NT2/D1 (cell line): ENCODE measurements at regions not wholly inside any gene's neighbourhood (a gene's known extent, or its start where the extent isn't known, plus 50 kb on each side); places are given as distances from the start of the nearest gene placed in this dataset.

Source experiments
- SUZ12 ChIP-seq: IDR thresholded peaks from 2 replicates; pipeline ENCODE4 v1.6.1; 2011; ENCODE audit not compliant: insufficient read length, insufficient read depth; ENCODE audit errors: extremely low read depth
- YY1 ChIP-seq: IDR thresholded peaks from 2 replicates; pipeline ENCODE4 v1.6.1; 2011; ENCODE audit not compliant: insufficient read length, insufficient read depth
- ZNF274 ChIP-seq: IDR thresholded peaks from 2 replicates; pipeline ENCODE4 v1.6.1; 2011; ENCODE audit warnings: mild to moderate bottlenecking, low read depth, low read length

DNA sequence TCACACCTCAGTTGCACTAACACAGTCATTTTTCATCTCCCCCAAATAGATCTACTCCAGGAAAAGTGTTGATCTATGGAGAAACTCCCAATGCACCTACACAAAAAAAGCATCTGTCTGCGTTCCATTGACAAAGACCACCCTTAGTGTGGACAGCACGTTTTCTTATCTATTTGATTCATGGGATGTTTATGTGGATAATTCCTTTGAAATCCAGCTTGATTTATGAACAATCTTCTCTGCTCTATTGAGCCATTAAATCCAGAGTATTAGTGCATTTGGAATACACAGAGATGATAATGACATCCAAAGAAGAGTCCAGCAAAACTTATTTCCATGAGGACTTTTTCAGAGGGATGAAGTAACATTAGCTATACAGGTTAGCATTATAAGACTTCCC lies 1221.9 kb upstream of the NXPH2 start:
- TF ChIP-seq YY1: no peak
- no peak for TF ChIP-seq ZNF274
- TF ChIP-seq SUZ12: no peak
